ENCODE measurements at regions not wholly inside any gene's neighbourhood (a gene's known extent, or its start where the extent isn't known, plus 50 kb on each side); places are given as distances from the start of the nearest gene placed in this dataset.

- no peak overlapping the region for H3K4me2 ChIP-seq (ENCODE audit: insufficient read depth, low read length)
- ChIA-PET CTCF (no interaction called here), POLR2A (no interaction called here)
- intact Hi-C loops (cut with micrococcal nuclease) = no loop called here
- no peaks in the 10 kb centered on the region for H4K20me1 ChIP-seq (replicated peaks; ENCODE audit: control insufficient read depth, extremely low read depth, insufficient read depth, low read length)
- H3K4me3 ChIP-seq (replicated peaks in 1 of 3; ENCODE audit: insufficient read depth in 1 of 3, low read depth in 1 of 3, low read length in 3 of 3) = no peak overlapping the region
- no peaks in the 10 kb centered on the region for H3K9me1 ChIP-seq (replicated peaks; ENCODE audit: control insufficient read depth, extremely low read depth, insufficient read depth, low read length)
- no peak overlapping the region for H3K9ac ChIP-seq (replicated peaks; ENCODE audit: extremely low read depth, insufficient read depth, low read length)
- no peak overlapping the region for H3K27ac ChIP-seq (ENCODE audit: insufficient read depth, low read depth, low read length)
- DNase-seq (ENCODE audit: low read depth, low spot score) = no peak
- H3K79me2 ChIP-seq (ENCODE audit: control insufficient read depth, insufficient read depth, low read length) = no peaks in the 10 kb centered on the region
- no peak overlapping the region for H2AFZ ChIP-seq (ENCODE audit: low read depth, low read length)
- no peak for TF ChIP-seq MAX (IDR thresholded peaks at IDR 0.05; ENCODE audit: insufficient read depth, insufficient read length)
- H3K36me3 ChIP-seq (ENCODE audit: control insufficient read depth in 2 of 2, extremely low read depth in 1 of 2, insufficient read depth in 2 of 2, low read length in 2 of 2) = no peaks in the 10 kb centered on the region
- dilution Hi-C loops (cut with MboI; ENCODE audit: extremely low pct_ligation_motif_present, low sequenced_read_pairs) = no loop called here
- H3K27me3 ChIP-seq (ENCODE audit: control insufficient read depth in 2 of 2, insufficient read depth in 2 of 2, low read length in 2 of 2) = no peaks in the 10 kb centered on the region
- BruUV-seq (replicated peaks) = no TSS peak
- H3K9me3 ChIP-seq (replicated peaks; ENCODE audit: control insufficient read depth, insufficient read depth, low read length) = no peaks in the 10 kb centered on the region
- no peak for FAIRE-seq
- no peaks in the 10 kb centered on the region for H3K4me1 ChIP-seq (ENCODE audit: control insufficient read depth, extremely low read depth, insufficient read depth, low read length)
These were observed 297.4 kb upstream of the VCX start for GRCh38 chrX:7545564-7545963.

GRCh38 chrX:7542587-7543380 is 300.2 kb upstream of the VCX start:
- H3K9ac ChIP-seq (replicated peaks; ENCODE audit: extremely low read depth, insufficient read depth, low read length) = no peak overlapping the region
- FAIRE-seq (no peak), DNase-seq (ENCODE audit: low read depth, low spot score) (no peak)
- intact Hi-C loops (cut with micrococcal nuclease) = no loop called here
- CTCF ChIA-PET = no interaction called here
- no peaks in the 10 kb centered on the region for H3K9me1 ChIP-seq (replicated peaks; ENCODE audit: control insufficient read depth, extremely low read depth, insufficient read depth, low read length)
- no peaks in the 10 kb centered on the region for H3K27me3 ChIP-seq (ENCODE audit: control insufficient read depth in 2 of 2, insufficient read depth in 2 of 2, low read length in 2 of 2)
- no peaks in the 10 kb centered on the region for H3K4me1 ChIP-seq (ENCODE audit: control insufficient read depth, extremely low read depth, insufficient read depth, low read length)
- dilution Hi-C loops (cut with MboI; ENCODE audit: extremely low pct_ligation_motif_present, low sequenced_read_pairs) = no loop called here
- H3K4me2 ChIP-seq (ENCODE audit: insufficient read depth, low read length) = no peak overlapping the region
- H2AFZ ChIP-seq (ENCODE audit: low read depth, low read length) = no peak overlapping the region
- H3K36me3 ChIP-seq (ENCODE audit: control insufficient read depth in 2 of 2, extremely low read depth in 1 of 2, insufficient read depth in 2 of 2, low read length in 2 of 2) = no peaks in the 10 kb centered on the region
- H3K79me2 ChIP-seq (ENCODE audit: control insufficient read depth, insufficient read depth, low read length) = no peaks in the 10 kb centered on the region
- H3K27ac ChIP-seq (ENCODE audit: insufficient read depth, low read depth, low read length) = no peak overlapping the region
- H4K20me1 ChIP-seq (replicated peaks; ENCODE audit: control insufficient read depth, extremely low read depth, insufficient read depth, low read length) = no peaks in the 10 kb centered on the region
- BruUV-seq (replicated peaks) = no TSS peak
- TF ChIP-seq POLR2A (IDR thresholded peaks at IDR 0.05; ENCODE audit: low read depth, low read length) (no peak), MYC (IDR thresholded peaks at IDR 0.05; ENCODE audit: low read depth, low read length) (no peak), FOS (IDR thresholded peaks at IDR 0.05; ENCODE audit: borderline replicate concordance, insufficient read depth, low read length) (no peak), EZH2 (IDR thresholded peaks at IDR 0.05; ENCODE audit: borderline replicate concordance, low read depth, low read length, severe bottlenecking) (no peak), POLR2AphosphoS5 (IDR thresholded peaks at IDR 0.05; ENCODE audit: insufficient read depth, low read depth, low read length) (no peak)
- H3K4me3 ChIP-seq (replicated peaks in 1 of 3; ENCODE audit: insufficient read depth in 1 of 3, low read depth in 1 of 3, low read length in 3 of 3) = no peak overlapping the region
- no peaks in the 10 kb centered on the region for H3K9me3 ChIP-seq (replicated peaks; ENCODE audit: control insufficient read depth, insufficient read depth, low read length)
- POLR2A ChIA-PET = no interaction called here
